H9 (cell line): ENCODE measurements at regions not wholly inside any gene's neighbourhood (a gene's known extent, or its start where the extent isn't known, plus 50 kb on each side); places are given as distances from the start of the nearest gene placed in this dataset.

Experiments used
- DNase-seq: peaks from one replicate; pipeline ENCODE4 v3.0.0-alpha.2; 2017
- H2AFZ ChIP-seq: one replicate; pipeline ENCODE4 v1.6.1; 2013; ENCODE audit warnings: mild to moderate bottlenecking, low read length, control low read depth, moderate library complexity
- H2AK5ac ChIP-seq: 2 replicates; pipeline ENCODE4 v1.6.1; 2013; ENCODE audit warnings: low read length, control low read depth, mixed read lengths; ENCODE audit not compliant: insufficient read length
- H2BK120ac ChIP-seq: one replicate; pipeline ENCODE4 v1.6.1; 2013; ENCODE audit warnings: low read depth, mild to moderate bottlenecking, low read length, control low read depth, inconsistent platforms; ENCODE audit not compliant: poor library complexity, severe bottlenecking
- H2BK12ac ChIP-seq: 2 replicates; pipeline ENCODE4 v1.6.1; 2013; ENCODE audit warnings: low read length, control low read depth, mixed read lengths, low read depth; ENCODE audit not compliant: insufficient read length
- H2BK15ac ChIP-seq: 2 replicates; pipeline ENCODE4 v1.6.1; 2013; ENCODE audit warnings: low read depth, low read length, control low read depth
- H2BK20ac ChIP-seq: one replicate; pipeline ENCODE4 v1.6.1; 2013; ENCODE audit warnings: low read depth, mild to moderate bottlenecking, low read length, control low read depth, inconsistent platforms; ENCODE audit not compliant: poor library complexity, severe bottlenecking
- H2BK5ac ChIP-seq: 2 replicates; pipeline ENCODE4 v1.6.1; 2013; ENCODE audit warnings: low read length, control low read depth, mixed read lengths; ENCODE audit not compliant: insufficient read length
- H3K14ac ChIP-seq: 2 replicates; pipeline ENCODE4 v1.6.1; 2013; ENCODE audit warnings: low read length, control low read depth; ENCODE audit not compliant: insufficient read depth
- H3K18ac ChIP-seq: 2 replicates; pipeline ENCODE4 v1.6.1; 2013; ENCODE audit warnings: low read depth, mild to moderate bottlenecking, mixed read lengths, low read length, control low read depth; ENCODE audit not compliant: insufficient read length
- H3K23ac ChIP-seq: 2 replicates; pipeline ENCODE4 v1.6.1; 2013; ENCODE audit warnings: low read length, control low read depth, mixed read lengths, low read depth; ENCODE audit not compliant: insufficient read length
- H3K23me2 ChIP-seq: 2 replicates; pipeline ENCODE4 v1.6.1; 2013; ENCODE audit warnings: low read depth, mild to moderate bottlenecking, mixed read lengths, low read length, control low read depth; ENCODE audit not compliant: insufficient read length, poor library complexity, severe bottlenecking
- H3K27ac ChIP-seq: 2 replicates; pipeline ENCODE4 v1.5.1; 2013; ENCODE audit warnings: low read length, control low read depth, mixed read lengths, low read depth; ENCODE audit not compliant: insufficient read length
- H3K27me3 ChIP-seq: 2 replicates; pipeline ENCODE4 v1.6.1; 2013; ENCODE audit warnings: low read length, control low read depth, inconsistent platforms; ENCODE audit not compliant: insufficient read depth
- H3K4ac ChIP-seq: 2 replicates; pipeline ENCODE4 v1.6.1; 2013; ENCODE audit warnings: low read depth, mild to moderate bottlenecking, control low read depth, inconsistent platforms, low read length, moderate library complexity
- H3K4me1 ChIP-seq: 2 replicates; pipeline ENCODE4 v1.6.1; 2013; ENCODE audit warnings: low read length, control low read depth, inconsistent platforms; ENCODE audit not compliant: insufficient read depth
- H3K4me2 ChIP-seq: 2 replicates; pipeline ENCODE4 v1.6.1; 2013; ENCODE audit warnings: low read length, control low read depth, mixed read lengths; ENCODE audit not compliant: insufficient read length, insufficient read depth
- H3K56ac ChIP-seq: 2 replicates; pipeline ENCODE4 v1.6.1; 2013; ENCODE audit warnings: low read depth, mild to moderate bottlenecking, mixed read lengths, low read length, control low read depth; ENCODE audit not compliant: insufficient read length
- H3K79me1 ChIP-seq: 2 replicates; pipeline ENCODE4 v1.6.1; 2013; ENCODE audit warnings: low read depth, mild to moderate bottlenecking, moderate library complexity, low read length, control low read depth, inconsistent platforms; ENCODE audit not compliant: insufficient read depth, poor library complexity, severe bottlenecking
- H3K79me2 ChIP-seq: 2 replicates; pipeline ENCODE4 v1.6.1; 2013; ENCODE audit warnings: low read length, control low read depth, inconsistent platforms; ENCODE audit not compliant: insufficient read depth
- H3K9ac ChIP-seq: 2 replicates; pipeline ENCODE4 v1.6.1; 2013; ENCODE audit warnings: low read length, control low read depth, mixed read lengths; ENCODE audit not compliant: insufficient read length; ENCODE audit errors: extremely low read depth
- H3K9me3 ChIP-seq: one replicate; pipeline ENCODE4 v1.6.1; 2013; ENCODE audit warnings: low read depth, low read length, inconsistent platforms; ENCODE audit not compliant: control insufficient read depth
- H3T11ph ChIP-seq: one replicate; pipeline ENCODE4 v1.6.1; 2013; ENCODE audit warnings: mild to moderate bottlenecking, low read length, control low read depth, inconsistent platforms
- H4K20me1 ChIP-seq: one replicate; pipeline ENCODE4 v1.6.1; 2013; ENCODE audit not compliant: control insufficient read depth, insufficient read length, insufficient read depth
- H4K5ac ChIP-seq: 2 replicates; pipeline ENCODE4 v1.6.1; 2013; ENCODE audit warnings: low read depth, mild to moderate bottlenecking, mixed read lengths, low read length, control low read depth; ENCODE audit not compliant: insufficient read length
- H4K8ac ChIP-seq: replicated peaks from 2 replicates; pipeline ENCODE4 v1.6.1; 2013; ENCODE audit warnings: low read length, control low read depth, mixed read lengths, low read depth; ENCODE audit not compliant: insufficient read length
- H4K91ac ChIP-seq: 2 replicates; pipeline ENCODE4 v1.6.1; 2013; ENCODE audit warnings: low read depth, mild to moderate bottlenecking, moderate library complexity, mixed read lengths, low read length, control low read depth; ENCODE audit not compliant: insufficient read length
- H3K27ac Mint-ChIP-seq, 3 experiments: 2 replicates in 2 of 3; 3 replicates in 1 of 3; pipeline ENCODE4 v1.8.0; 2020 to 2021; ENCODE audit warnings: mixed read lengths in 3 of 3, mild to moderate bottlenecking in 1 of 3, moderate library complexity in 1 of 3
- H3K27me3 Mint-ChIP-seq: 2 replicates; pipeline ENCODE4 v1.8.0; 2021; ENCODE audit warnings: low read depth, mild to moderate bottlenecking, moderate library complexity, mixed read lengths
- H3K36me3 Mint-ChIP-seq, 3 experiments: 2 replicates in 2 of 3; 3 replicates in 1 of 3; pipeline ENCODE4 v1.8.0; 2020 to 2021; ENCODE audit warnings: low read depth in 3 of 3, mixed read lengths in 3 of 3; ENCODE audit not compliant: insufficient read depth in 1 of 3
- H3K4me1 Mint-ChIP-seq, 2 experiments: 2 replicates each; pipeline ENCODE4 v1.8.0; 2020; ENCODE audit warnings: mixed read lengths in 2 of 2
- H3K4me3 Mint-ChIP-seq, 2 experiments: 2 replicates in 1 of 2; 3 replicates in 1 of 2; pipeline ENCODE4 v1.8.0; 2020 to 2021; ENCODE audit warnings: mild to moderate bottlenecking in 2 of 2, mixed read lengths in 2 of 2, moderate library complexity in 1 of 2
- H3K9me3 Mint-ChIP-seq, 2 experiments: 2 replicates in 1 of 2; 3 replicates in 1 of 2; pipeline ENCODE4 v1.8.0; 2020; ENCODE audit warnings: mild to moderate bottlenecking in 2 of 2, mixed read lengths in 2 of 2, moderate library complexity in 1 of 2
- WGBS: extraction: QIAGEN DNeasy Blood & Tissue Kit; methylation state at CpG from one replicate; pipeline ENCODE4 v1.1.7; 2013; ENCODE audit warnings: missing lambda C conversion rate, low lambda C conversion rate, mixed read lengths; ENCODE audit not compliant: insufficient read length; ENCODE audit errors: extremely low coverage; 5-methylcytosine and 5-hydroxymethylcytosine counted together
- TF ChIP-seq, protein P1 (sequence below): fragments of 200-600 bp; sonication (generic); conservative IDR thresholded peaks from 3 replicates; pipeline ENCODE4 v1.8.0; 2021; ENCODE audit warnings: antibody characterized with exemption, mild to moderate bottlenecking

DNA sequence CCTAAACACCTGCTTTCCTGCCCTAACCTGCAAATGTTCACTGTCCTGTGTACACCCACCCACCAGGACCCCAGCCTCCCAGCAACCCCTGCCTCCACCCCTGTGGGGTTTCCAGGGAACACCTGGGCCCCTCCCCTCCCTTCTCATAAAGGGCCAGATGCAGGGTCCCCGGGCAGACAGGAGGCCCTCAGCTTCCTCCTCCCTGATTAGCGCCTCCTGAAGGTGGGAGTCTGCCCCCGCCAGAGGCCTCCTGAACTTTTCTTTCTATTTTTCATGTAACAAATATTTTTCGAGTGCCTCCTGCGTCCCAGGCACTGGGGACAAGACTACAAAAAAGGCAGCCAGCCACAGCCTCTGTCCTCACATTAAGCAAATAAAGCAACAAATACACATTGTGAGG, 135.4 kb upstream of the LINGO1 start:
- no CpG with 5 or more reads among the region's 5 CpGs for WGBS
- no peaks in the 10 kb centered on the region for H3K27me3 ChIP-seq
- Mint-ChIP-seq H3K36me3 (no peaks in the 10 kb centered on the region), H3K27me3 (peaks cover 3% of the 10 kb centered on the region), H3K27ac (peak overlapping the region in 2 of 3 experiments; percentile 44 to 49; a peak in 1 of 7 replicates), H3K9me3 (no peaks in the 10 kb centered on the region), H3K4me1 (peaks cover 16 to 42% of the 10 kb centered on the region in 2 experiments), H3K4me3 (no peak overlapping the region)
- H3K9me3 ChIP-seq, result no peaks in the 10 kb centered on the region
- no peak overlapping the region for H3K18ac ChIP-seq
- no peaks in the 10 kb centered on the region for H3K23me2 ChIP-seq
- H3K14ac ChIP-seq, result no peak overlapping the region
- H3K79me1 ChIP-seq, result no peaks in the 10 kb centered on the region
- no peak overlapping the region for H2BK20ac ChIP-seq
- TF ChIP-seq, protein P1, sequence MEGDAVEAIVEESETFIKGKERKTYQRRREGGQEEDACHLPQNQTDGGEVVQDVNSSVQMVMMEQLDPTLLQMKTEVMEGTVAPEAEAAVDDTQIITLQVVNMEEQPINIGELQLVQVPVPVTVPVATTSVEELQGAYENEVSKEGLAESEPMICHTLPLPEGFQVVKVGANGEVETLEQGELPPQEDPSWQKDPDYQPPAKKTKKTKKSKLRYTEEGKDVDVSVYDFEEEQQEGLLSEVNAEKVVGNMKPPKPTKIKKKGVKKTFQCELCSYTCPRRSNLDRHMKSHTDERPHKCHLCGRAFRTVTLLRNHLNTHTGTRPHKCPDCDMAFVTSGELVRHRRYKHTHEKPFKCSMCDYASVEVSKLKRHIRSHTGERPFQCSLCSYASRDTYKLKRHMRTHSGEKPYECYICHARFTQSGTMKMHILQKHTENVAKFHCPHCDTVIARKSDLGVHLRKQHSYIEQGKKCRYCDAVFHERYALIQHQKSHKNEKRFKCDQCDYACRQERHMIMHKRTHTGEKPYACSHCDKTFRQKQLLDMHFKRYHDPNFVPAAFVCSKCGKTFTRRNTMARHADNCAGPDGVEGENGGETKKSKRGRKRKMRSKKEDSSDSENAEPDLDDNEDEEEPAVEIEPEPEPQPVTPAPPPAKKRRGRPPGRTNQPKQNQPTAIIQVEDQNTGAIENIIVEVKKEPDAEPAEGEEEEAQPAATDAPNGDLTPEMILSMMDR, result peak; percentile 54
- no peak overlapping the region for H2BK5ac ChIP-seq
- H2BK15ac ChIP-seq, result no peak overlapping the region
- no peak overlapping the region for H2BK120ac ChIP-seq
- no peak overlapping the region for H2AFZ ChIP-seq
- no peak overlapping the region for H3K4me2 ChIP-seq
- no peak overlapping the region for H3K27ac ChIP-seq
- DNase-seq, result peak; percentile 62
- H3K4me1 ChIP-seq, result no peaks in the 10 kb centered on the region
- H2AK5ac ChIP-seq, result no peak overlapping the region
- H3K9ac ChIP-seq, result no peak overlapping the region
- no peak overlapping the region for H3K23ac ChIP-seq
- no peak overlapping the region for H2BK12ac ChIP-seq
- no peaks in the 10 kb centered on the region for H4K20me1 ChIP-seq
- no peak overlapping the region for H4K5ac ChIP-seq
- H3K79me2 ChIP-seq, result no peaks in the 10 kb centered on the region
- H3K4ac ChIP-seq, result no peak overlapping the region
- H3K56ac ChIP-seq, result no peak overlapping the region
- H4K8ac ChIP-seq, result no peak overlapping the region
- no peak overlapping the region for H4K91ac ChIP-seq
- H3T11ph ChIP-seq, result no peak overlapping the region
